ENCODE measurements at regions not wholly inside any gene's neighbourhood (a gene's known extent, or its start where the extent isn't known, plus 50 kb on each side); places are given as distances from the start of the nearest gene placed in this dataset.

- no peak for DNase-seq (ENCODE audit: low spot score)
Observed at GRCh38 chr4:22020129-22020528, 71.6 kb upstream of the KCNIP4 start.

- no peak for DNase-seq (ENCODE audit: low spot score)
Observed at GRCh38 chr4:22019676-22020075, 71.1 kb upstream of the KCNIP4 start.

GRCh38 chr4:22014222-22014741 lies 65.7 kb upstream of the KCNIP4 start:
- no peak for DNase-seq (ENCODE audit: low spot score)

GRCh38 chr4:22003878-22004277 lies 55.3 kb upstream of the KCNIP4 start:
- DNase-seq (ENCODE audit: low spot score): no peak
